ENCODE measurements at regions not wholly inside any gene's neighbourhood (a gene's known extent, or its start where the extent isn't known, plus 50 kb on each side); places are given as distances from the start of the nearest gene placed in this dataset.

- 98% methylated on average over 7 of the region's 8 CpGs for WGBS (ENCODE audit: insufficient coverage)
- Histone ChIP-seq H3K36me3 (ENCODE audit: control insufficient read depth in 4 of 4, insufficient read depth in 4 of 4, low read length in 3 of 4) (no peaks in the 10 kb centered on the region), H3K4me3 (ENCODE audit: control insufficient read depth in 1 of 7, extremely low read depth in 1 of 7, insufficient read depth in 4 of 7, low read depth in 2 of 7, low read length in 6 of 7) (no peak overlapping the region), H3K27ac (ENCODE audit: insufficient read depth in 1 of 2, low read depth in 1 of 2, low read length in 2 of 2, poor library complexity in 1 of 2, severe bottlenecking in 2 of 2) (no peak overlapping the region), H3K4me1 (ENCODE audit: control extremely low read depth in 1 of 4, control insufficient read depth in 4 of 4, insufficient read depth in 4 of 4, low read length in 3 of 4) (no peaks in the 10 kb centered on the region), H3K27me3 (replicated peaks in 2 of 5; ENCODE audit: control insufficient read depth in 4 of 5, insufficient read depth in 5 of 5, low read length in 4 of 5) (no peaks in the 10 kb centered on the region), H3K9me3 (ENCODE audit: control extremely low read depth in 1 of 5, control insufficient read depth in 4 of 5, insufficient read depth in 2 of 5, low read depth in 1 of 5, low read length in 4 of 5) (peaks cover 0 to 3% (median 0%) of the 10 kb centered on the region in 5 experiments)
- POLR2A ChIA-PET: no interaction called here
- no peak for DNase-seq
- CTCF ChIA-PET: no interaction called here
Measured at GRCh38 chr7:27423290-27423689, 180.7 kb downstream of the EVX1 start.

GRCh38 chr7:27423821-27424220 is 181.2 kb downstream of the EVX1 start:
- Histone ChIP-seq H3K4me3 (ENCODE audit: control insufficient read depth in 1 of 7, extremely low read depth in 1 of 7, insufficient read depth in 4 of 7, low read depth in 2 of 7, low read length in 6 of 7) (no peak overlapping the region), H3K9me3 (ENCODE audit: control extremely low read depth in 1 of 5, control insufficient read depth in 4 of 5, insufficient read depth in 2 of 5, low read depth in 1 of 5, low read length in 4 of 5) (peaks cover 0 to 3% (median 0%) of the 10 kb centered on the region in 5 experiments), H3K36me3 (ENCODE audit: control insufficient read depth in 4 of 4, insufficient read depth in 4 of 4, low read length in 3 of 4) (no peaks in the 10 kb centered on the region), H3K4me1 (ENCODE audit: control extremely low read depth in 1 of 4, control insufficient read depth in 4 of 4, insufficient read depth in 4 of 4, low read length in 3 of 4) (no peaks in the 10 kb centered on the region), H3K27me3 (replicated peaks in 2 of 5; ENCODE audit: control insufficient read depth in 4 of 5, insufficient read depth in 5 of 5, low read length in 4 of 5) (no peaks in the 10 kb centered on the region), H3K27ac (ENCODE audit: insufficient read depth in 1 of 2, low read depth in 1 of 2, low read length in 2 of 2, poor library complexity in 1 of 2, severe bottlenecking in 2 of 2) (no peak overlapping the region)
- WGBS (ENCODE audit: insufficient coverage): 100% methylated on average over 2 of the region's 10 CpGs
- ChIA-PET CTCF (no interaction called here), POLR2A (no interaction called here)
- no peak for DNase-seq

DNA sequence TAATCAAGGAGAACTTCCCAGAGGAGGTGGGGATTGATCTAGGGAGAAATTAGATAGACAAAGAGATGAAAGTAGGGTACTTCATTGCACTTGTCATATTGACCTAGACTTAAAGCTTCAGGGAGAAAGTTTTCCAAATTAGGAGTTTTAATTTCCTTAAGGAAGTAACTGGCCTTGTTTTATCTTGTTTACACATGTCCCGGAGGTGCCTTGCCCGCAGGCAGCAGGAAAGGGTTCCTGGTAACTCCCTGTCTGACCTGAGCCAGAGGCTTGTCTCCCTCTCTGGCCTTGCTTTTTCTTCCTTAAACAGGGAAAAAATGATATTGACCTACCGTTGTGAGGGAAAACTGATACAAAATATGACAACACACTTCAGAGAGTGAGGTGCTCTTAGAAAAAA is 181.6 kb downstream of the EVX1 start:
- DNase-seq: no peak
- Histone ChIP-seq H3K27me3 (replicated peaks in 2 of 5; ENCODE audit: control insufficient read depth in 4 of 5, insufficient read depth in 5 of 5, low read length in 4 of 5) (no peaks in the 10 kb centered on the region), H3K9me3 (ENCODE audit: control extremely low read depth in 1 of 5, control insufficient read depth in 4 of 5, insufficient read depth in 2 of 5, low read depth in 1 of 5, low read length in 4 of 5) (peaks cover 0 to 3% (median 0%) of the 10 kb centered on the region in 5 experiments), H3K36me3 (ENCODE audit: control insufficient read depth in 4 of 4, insufficient read depth in 4 of 4, low read length in 3 of 4) (no peaks in the 10 kb centered on the region), H3K4me1 (ENCODE audit: control extremely low read depth in 1 of 4, control insufficient read depth in 4 of 4, insufficient read depth in 4 of 4, low read length in 3 of 4) (no peaks in the 10 kb centered on the region), H3K27ac (ENCODE audit: insufficient read depth in 1 of 2, low read depth in 1 of 2, low read length in 2 of 2, poor library complexity in 1 of 2, severe bottlenecking in 2 of 2) (no peak overlapping the region), H3K4me3 (ENCODE audit: control insufficient read depth in 1 of 7, extremely low read depth in 1 of 7, insufficient read depth in 4 of 7, low read depth in 2 of 7, low read length in 6 of 7) (no peak overlapping the region)
- ChIA-PET POLR2A (no interaction called here), CTCF (no interaction called here)
- WGBS (ENCODE audit: insufficient coverage): 100% methylated on average over 1 of the region's 3 CpGs

DNA sequence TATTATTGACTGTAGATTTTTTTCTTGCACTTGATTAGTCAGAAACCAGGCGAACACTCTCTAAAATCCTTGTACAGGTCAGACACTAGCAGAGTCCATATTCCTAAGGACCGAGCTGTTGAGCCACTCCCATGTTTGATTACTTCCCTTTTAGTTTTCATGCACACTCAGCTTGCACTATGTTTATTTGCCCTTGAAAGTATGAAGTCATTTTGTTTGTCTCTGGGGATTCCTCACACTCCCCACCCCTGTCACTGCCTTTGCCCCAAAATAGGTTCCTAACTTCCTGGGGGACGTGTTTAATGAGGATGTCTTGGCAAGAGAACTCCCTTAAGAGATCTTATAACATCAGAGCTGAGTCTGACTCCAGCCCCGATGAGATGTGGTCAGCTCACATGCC is 182.1 kb downstream of the EVX1 start:
- DNase-seq: no peak
- Histone ChIP-seq H3K4me3 (ENCODE audit: control insufficient read depth in 1 of 7, extremely low read depth in 1 of 7, insufficient read depth in 4 of 7, low read depth in 2 of 7, low read length in 6 of 7) (no peak overlapping the region), H3K27ac (ENCODE audit: insufficient read depth in 1 of 2, low read depth in 1 of 2, low read length in 2 of 2, poor library complexity in 1 of 2, severe bottlenecking in 2 of 2) (no peak overlapping the region), H3K4me1 (ENCODE audit: control extremely low read depth in 1 of 4, control insufficient read depth in 4 of 4, insufficient read depth in 4 of 4, low read length in 3 of 4) (no peaks in the 10 kb centered on the region), H3K9me3 (ENCODE audit: control extremely low read depth in 1 of 5, control insufficient read depth in 4 of 5, insufficient read depth in 2 of 5, low read depth in 1 of 5, low read length in 4 of 5) (peaks cover 0 to 3% (median 0%) of the 10 kb centered on the region in 5 experiments), H3K36me3 (ENCODE audit: control insufficient read depth in 4 of 4, insufficient read depth in 4 of 4, low read length in 3 of 4) (no peaks in the 10 kb centered on the region), H3K27me3 (replicated peaks in 2 of 5; ENCODE audit: control insufficient read depth in 4 of 5, insufficient read depth in 5 of 5, low read length in 4 of 5) (no peaks in the 10 kb centered on the region)
- ChIA-PET POLR2A (no interaction called here), CTCF (no interaction called here)
- WGBS (ENCODE audit: insufficient coverage): no CpG with 5 or more reads among the region's 4 CpGs

DNA sequence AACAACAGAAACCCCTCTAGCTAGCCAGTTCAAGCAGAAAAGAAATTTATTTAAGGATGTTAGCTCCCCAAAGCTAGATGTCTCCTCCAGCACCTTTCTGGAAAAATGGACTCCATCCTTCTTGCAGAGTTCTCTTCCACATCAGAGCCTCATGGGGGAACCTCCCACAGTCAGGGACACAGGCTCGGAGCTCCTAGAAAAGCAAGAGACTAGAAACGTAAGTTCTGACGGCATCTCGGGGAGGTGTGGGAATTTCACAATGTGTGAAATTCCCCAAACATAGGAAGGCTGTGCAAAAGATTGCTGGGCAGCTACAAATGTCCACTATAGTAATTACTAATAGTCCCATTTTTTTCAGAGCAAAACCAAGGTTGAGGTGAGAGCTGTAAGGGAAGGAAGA is 184.8 kb downstream of the EVX1 start:
- POLR2A ChIA-PET: no interaction called here
- DNase-seq: no peak
- H3K4me1 ChIP-seq (ENCODE audit: control extremely low read depth in 1 of 4, control insufficient read depth in 4 of 4, insufficient read depth in 4 of 4, low read length in 3 of 4): no peaks in the 10 kb centered on the region
- CTCF ChIA-PET: no interaction called here
- no peak overlapping the region for H3K4me3 ChIP-seq (ENCODE audit: control insufficient read depth in 1 of 7, extremely low read depth in 1 of 7, insufficient read depth in 4 of 7, low read depth in 2 of 7, low read length in 6 of 7)
- H3K36me3 ChIP-seq (ENCODE audit: control insufficient read depth in 4 of 4, insufficient read depth in 4 of 4, low read length in 3 of 4): no peaks in the 10 kb centered on the region
- no peaks in the 10 kb centered on the region for H3K27me3 ChIP-seq (replicated peaks in 2 of 5; ENCODE audit: control insufficient read depth in 4 of 5, insufficient read depth in 5 of 5, low read length in 4 of 5)
- no CpG with 5 or more reads among the region's 4 CpGs for WGBS (ENCODE audit: insufficient coverage)
- peaks cover 0 to 3% (median 0%) of the 10 kb centered on the region in 5 experiments for H3K9me3 ChIP-seq (ENCODE audit: control extremely low read depth in 1 of 5, control insufficient read depth in 4 of 5, insufficient read depth in 2 of 5, low read depth in 1 of 5, low read length in 4 of 5)
- no peak overlapping the region for H3K27ac ChIP-seq (ENCODE audit: insufficient read depth in 1 of 2, low read depth in 1 of 2, low read length in 2 of 2, poor library complexity in 1 of 2, severe bottlenecking in 2 of 2)

- Histone ChIP-seq H3K27me3 (replicated peaks in 2 of 5; ENCODE audit: control insufficient read depth in 4 of 5, insufficient read depth in 5 of 5, low read length in 4 of 5) (no peaks in the 10 kb centered on the region), H3K9me3 (ENCODE audit: control extremely low read depth in 1 of 5, control insufficient read depth in 4 of 5, insufficient read depth in 2 of 5, low read depth in 1 of 5, low read length in 4 of 5) (peaks cover 0 to 3% (median 0%) of the 10 kb centered on the region in 5 experiments), H3K36me3 (ENCODE audit: control insufficient read depth in 4 of 4, insufficient read depth in 4 of 4, low read length in 3 of 4) (no peaks in the 10 kb centered on the region), H3K27ac (ENCODE audit: insufficient read depth in 1 of 2, low read depth in 1 of 2, low read length in 2 of 2, poor library complexity in 1 of 2, severe bottlenecking in 2 of 2) (no peak overlapping the region), H3K4me1 (ENCODE audit: control extremely low read depth in 1 of 4, control insufficient read depth in 4 of 4, insufficient read depth in 4 of 4, low read length in 3 of 4) (no peaks in the 10 kb centered on the region), H3K4me3 (ENCODE audit: control insufficient read depth in 1 of 7, extremely low read depth in 1 of 7, insufficient read depth in 4 of 7, low read depth in 2 of 7, low read length in 6 of 7) (no peak overlapping the region)
- ChIA-PET POLR2A (no interaction called here), CTCF (no interaction called here)
- DNase-seq: no peak
- no CpG with 5 or more reads among the region's 2 CpGs for WGBS (ENCODE audit: insufficient coverage)
Measured at GRCh38 chr7:27430105-27430504, 187.5 kb downstream of the EVX1 start.

- Histone ChIP-seq H3K4me3 (ENCODE audit: control insufficient read depth in 1 of 7, extremely low read depth in 1 of 7, insufficient read depth in 4 of 7, low read depth in 2 of 7, low read length in 6 of 7) (no peak overlapping the region), H3K9me3 (ENCODE audit: control extremely low read depth in 1 of 5, control insufficient read depth in 4 of 5, insufficient read depth in 2 of 5, low read depth in 1 of 5, low read length in 4 of 5) (no peaks in the 10 kb centered on the region), H3K4me1 (ENCODE audit: control extremely low read depth in 1 of 4, control insufficient read depth in 4 of 4, insufficient read depth in 4 of 4, low read length in 3 of 4) (no peaks in the 10 kb centered on the region), H3K27me3 (replicated peaks in 2 of 5; ENCODE audit: control insufficient read depth in 4 of 5, insufficient read depth in 5 of 5, low read length in 4 of 5) (no peaks in the 10 kb centered on the region), H3K27ac (ENCODE audit: insufficient read depth in 1 of 2, low read depth in 1 of 2, low read length in 2 of 2, poor library complexity in 1 of 2, severe bottlenecking in 2 of 2) (no peak overlapping the region), H3K36me3 (ENCODE audit: control insufficient read depth in 4 of 4, insufficient read depth in 4 of 4, low read length in 3 of 4) (no peaks in the 10 kb centered on the region)
- WGBS (ENCODE audit: insufficient coverage): 90% methylated on average over 3 of the region's 3 CpGs
- ChIA-PET CTCF (no interaction called here), POLR2A (no interaction called here)
- DNase-seq: no peak
Measured at GRCh38 chr7:27431465-27431864, 188.9 kb downstream of the EVX1 start.
